GM23338 (cell line): ENCODE measurements at regions not wholly inside any gene's neighbourhood (a gene's known extent, or its start where the extent isn't known, plus 50 kb on each side); places are given as distances from the start of the nearest gene placed in this dataset.

Experiments used
- ATAC-seq: fragments of 200-7000 bp; cut with Tn5 transposase; 3 replicates; pipeline ENCODE4 v1.9.1; 2020
- DNase-seq: peaks from one replicate; pipeline ENCODE4 v3.0.0-alpha.2; 2015; ENCODE audit warnings: low spot score
- H2AFZ ChIP-seq: fragments of 200-600 bp; sonication (generic); 2 replicates; pipeline ENCODE4 v1.8.0; 2016; ENCODE audit warnings: antibody characterized with exemption, mild to moderate bottlenecking, moderate library complexity
- H3F3A ChIP-seq: fragments of 200-600 bp; sonication (generic); replicated peaks from 2 replicates; pipeline ENCODE4 v1.8.0; 2017; ENCODE audit warnings: antibody characterized with exemption, mixed run types, low read depth
- H3K27ac ChIP-seq: fragments of 200-600 bp; sonication (generic); 2 replicates; pipeline ENCODE4 v1.6.1; 2016; ENCODE audit warnings: low read depth
- H3K27me3 ChIP-seq: fragments of 200-600 bp; sonication (generic); 2 replicates; pipeline ENCODE4 v1.8.0; 2016; ENCODE audit warnings: mild to moderate bottlenecking, mixed run types, moderate library complexity; ENCODE audit not compliant: insufficient read depth
- H3K36me3 ChIP-seq: fragments of 200-600 bp; sonication (generic); 2 replicates; pipeline ENCODE4 v1.8.0; 2016; ENCODE audit warnings: mild to moderate bottlenecking; ENCODE audit not compliant: insufficient read depth
- H3K4me1 ChIP-seq: fragments of 200-600 bp; sonication (generic); 2 replicates; pipeline ENCODE4 v1.8.0; 2016; ENCODE audit warnings: mild to moderate bottlenecking, moderate library complexity; ENCODE audit not compliant: insufficient read depth
- H3K4me2 ChIP-seq: fragments of 200-600 bp; sonication (generic); 2 replicates; pipeline ENCODE4 v1.7.1; 2017; ENCODE audit warnings: mixed run types
- H3K4me3 ChIP-seq: fragments of 200-600 bp; sonication (generic); 2 replicates; pipeline ENCODE4 v1.6.1; 2016; ENCODE audit warnings: mixed run types
- H3K79me2 ChIP-seq: fragments of 200-600 bp; sonication (generic); replicated peaks from 2 replicates; pipeline ENCODE4 v1.8.0; 2017; ENCODE audit warnings: mild to moderate bottlenecking; ENCODE audit not compliant: insufficient read depth
- H3K9me2 ChIP-seq: fragments of 200-600 bp; sonication (generic); 2 replicates; pipeline ENCODE4 v1.8.0; 2017; ENCODE audit not compliant: insufficient read depth
- H4K20me1 ChIP-seq: fragments of 200-600 bp; sonication (generic); replicated peaks from 2 replicates; pipeline ENCODE4 v1.8.0; 2017; ENCODE audit warnings: mild to moderate bottlenecking; ENCODE audit not compliant: insufficient read depth
- H3K27ac Mint-ChIP-seq: 2 replicates; pipeline ENCODE4 v1.8.0; 2020; ENCODE audit warnings: inconsistent platforms, mild to moderate bottlenecking, moderate library complexity, mixed read lengths
- H3K27me3 Mint-ChIP-seq: 3 replicates; pipeline ENCODE4 v1.8.0; 2022; ENCODE audit warnings: low read depth, mild to moderate bottlenecking, moderate library complexity, mixed read lengths, inconsistent platforms; ENCODE audit not compliant: insufficient read depth, poor library complexity
- H3K36me3 Mint-ChIP-seq: 3 replicates; pipeline ENCODE4 v1.8.0; 2021; ENCODE audit warnings: low read depth, mild to moderate bottlenecking, inconsistent platforms, moderate library complexity, mixed read lengths
- H3K4me1 Mint-ChIP-seq: 3 replicates; pipeline ENCODE4 v1.8.0; 2020; ENCODE audit warnings: mild to moderate bottlenecking, inconsistent platforms, mixed read lengths
- H3K4me3 Mint-ChIP-seq: 3 replicates; pipeline ENCODE4 v1.8.0; 2021; ENCODE audit warnings: moderate library complexity, mild to moderate bottlenecking, inconsistent platforms, mixed read lengths
- H3K9me3 Mint-ChIP-seq: 3 replicates; pipeline ENCODE4 v1.8.0; 2020; ENCODE audit warnings: moderate library complexity, mild to moderate bottlenecking, inconsistent platforms, mixed read lengths
- ETS1 ChIP-seq: IDR thresholded peaks from 2 replicates; pipeline ENCODE4 v1.6.1; 2016; ENCODE audit warnings: antibody characterized with exemption
- JUNB ChIP-seq: IDR thresholded peaks from one replicate; pipeline ENCODE4 v1.6.1; 2016; ENCODE audit warnings: antibody characterized with exemption; ENCODE audit not compliant: unreplicated experiment
- REST ChIP-seq: IDR thresholded peaks from one replicate; pipeline ENCODE4 v1.6.1; 2018; ENCODE audit warnings: antibody characterized with exemption; ENCODE audit not compliant: unreplicated experiment
- ZNF331 ChIP-seq: fragments of 250-450 bp; sonication (Bioruptor Pico); IDR thresholded peaks from 2 replicates; pipeline ENCODE4 v1.5.0; 2020; ENCODE audit warnings: low read depth, mild to moderate bottlenecking, moderate library complexity
- TF ChIP-seq, protein P1 (sequence below): fragments of 250-450 bp; sonication (Bioruptor Pico); IDR thresholded peaks from 2 replicates; pipeline ENCODE4 v1.5.0; 2020; ENCODE audit warnings: mild to moderate bottlenecking, moderate library complexity

DNA sequence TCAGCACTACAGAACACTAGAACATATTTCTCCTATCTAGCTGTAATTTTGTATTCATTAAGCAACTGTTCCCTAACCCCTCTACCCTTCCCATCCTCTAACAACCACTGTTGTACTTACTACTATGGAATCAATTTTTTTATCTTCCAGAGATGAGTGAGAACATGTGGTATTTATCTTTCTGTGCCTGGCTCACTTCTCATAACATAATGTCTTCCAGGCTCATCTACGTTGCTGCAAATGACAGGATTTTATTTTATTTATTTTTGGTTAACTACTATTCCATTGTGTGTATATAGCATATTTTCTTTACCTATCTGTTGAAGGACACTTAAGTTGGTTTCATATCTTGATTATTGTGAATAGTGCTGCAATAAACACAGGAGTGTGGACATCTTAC is 200.9 kb upstream of the CHRM2 start (continued):
- TF ChIP-seq, protein P1, sequence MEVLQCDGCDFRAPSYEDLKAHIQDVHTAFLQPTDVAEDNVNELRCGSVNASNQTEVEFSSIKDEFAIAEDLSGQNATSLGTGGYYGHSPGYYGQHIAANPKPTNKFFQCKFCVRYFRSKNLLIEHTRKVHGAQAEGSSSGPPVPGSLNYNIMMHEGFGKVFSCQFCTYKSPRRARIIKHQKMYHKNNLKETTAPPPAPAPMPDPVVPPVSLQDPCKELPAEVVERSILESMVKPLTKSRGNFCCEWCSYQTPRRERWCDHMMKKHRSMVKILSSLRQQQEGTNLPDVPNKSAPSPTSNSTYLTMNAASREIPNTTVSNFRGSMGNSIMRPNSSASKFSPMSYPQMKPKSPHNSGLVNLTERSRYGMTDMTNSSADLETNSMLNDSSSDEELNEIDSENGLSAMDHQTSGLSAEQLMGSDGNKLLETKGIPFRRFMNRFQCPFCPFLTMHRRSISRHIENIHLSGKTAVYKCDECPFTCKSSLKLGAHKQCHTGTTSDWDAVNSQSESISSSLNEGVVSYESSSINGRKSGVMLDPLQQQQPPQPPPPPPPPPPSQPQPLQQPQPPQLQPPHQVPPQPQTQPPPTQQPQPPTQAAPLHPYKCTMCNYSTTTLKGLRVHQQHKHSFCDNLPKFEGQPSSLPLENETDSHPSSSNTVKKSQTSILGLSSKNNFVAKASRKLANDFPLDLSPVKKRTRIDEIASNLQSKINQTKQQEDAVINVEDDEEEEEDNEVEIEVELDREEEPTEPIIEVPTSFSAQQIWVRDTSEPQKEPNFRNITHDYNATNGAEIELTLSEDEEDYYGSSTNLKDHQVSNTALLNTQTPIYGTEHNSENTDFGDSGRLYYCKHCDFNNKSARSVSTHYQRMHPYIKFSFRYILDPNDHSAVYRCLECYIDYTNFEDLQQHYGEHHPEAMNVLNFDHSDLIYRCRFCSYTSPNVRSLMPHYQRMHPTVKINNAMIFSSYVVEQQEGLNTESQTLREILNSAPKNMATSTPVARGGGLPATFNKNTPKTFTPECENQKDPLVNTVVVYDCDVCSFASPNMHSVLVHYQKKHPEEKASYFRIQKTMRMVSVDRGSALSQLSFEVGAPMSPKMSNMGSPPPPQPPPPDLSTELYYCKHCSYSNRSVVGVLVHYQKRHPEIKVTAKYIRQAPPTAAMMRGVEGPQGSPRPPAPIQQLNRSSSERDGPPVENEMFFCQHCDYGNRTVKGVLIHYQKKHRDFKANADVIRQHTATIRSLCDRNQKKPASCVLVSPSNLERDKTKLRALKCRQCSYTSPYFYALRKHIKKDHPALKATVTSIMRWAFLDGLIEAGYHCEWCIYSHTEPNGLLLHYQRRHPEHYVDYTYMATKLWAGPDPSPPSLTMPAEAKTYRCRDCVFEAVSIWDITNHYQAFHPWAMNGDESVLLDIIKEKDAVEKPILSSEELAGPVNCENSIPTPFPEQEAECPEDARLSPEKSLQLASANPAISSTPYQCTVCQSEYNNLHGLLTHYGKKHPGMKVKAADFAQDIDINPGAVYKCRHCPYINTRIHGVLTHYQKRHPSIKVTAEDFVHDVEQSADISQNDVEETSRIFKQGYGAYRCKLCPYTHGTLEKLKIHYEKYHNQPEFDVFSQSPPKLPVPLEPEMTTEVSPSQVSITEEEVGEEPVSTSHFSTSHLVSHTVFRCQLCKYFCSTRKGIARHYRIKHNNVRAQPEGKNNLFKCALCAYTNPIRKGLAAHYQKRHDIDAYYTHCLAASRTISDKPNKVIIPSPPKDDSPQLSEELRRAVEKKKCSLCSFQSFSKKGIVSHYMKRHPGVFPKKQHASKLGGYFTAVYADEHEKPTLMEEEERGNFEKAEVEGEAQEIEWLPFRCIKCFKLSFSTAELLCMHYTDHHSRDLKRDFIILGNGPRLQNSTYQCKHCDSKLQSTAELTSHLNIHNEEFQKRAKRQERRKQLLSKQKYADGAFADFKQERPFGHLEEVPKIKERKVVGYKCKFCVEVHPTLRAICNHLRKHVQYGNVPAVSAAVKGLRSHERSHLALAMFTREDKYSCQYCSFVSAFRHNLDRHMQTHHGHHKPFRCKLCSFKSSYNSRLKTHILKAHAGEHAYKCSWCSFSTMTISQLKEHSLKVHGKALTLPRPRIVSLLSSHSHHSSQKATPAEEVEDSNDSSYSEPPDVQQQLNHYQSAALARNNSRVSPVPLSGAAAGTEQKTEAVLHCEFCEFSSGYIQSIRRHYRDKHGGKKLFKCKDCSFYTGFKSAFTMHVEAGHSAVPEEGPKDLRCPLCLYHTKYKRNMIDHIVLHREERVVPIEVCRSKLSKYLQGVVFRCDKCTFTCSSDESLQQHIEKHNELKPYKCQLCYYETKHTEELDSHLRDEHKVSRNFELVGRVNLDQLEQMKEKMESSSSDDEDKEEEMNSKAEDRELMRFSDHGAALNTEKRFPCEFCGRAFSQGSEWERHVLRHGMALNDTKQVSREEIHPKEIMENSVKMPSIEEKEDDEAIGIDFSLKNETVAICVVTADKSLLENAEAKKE (CRISPR knock-in tag): no peak
- TF ChIP-seq ZNF331 (CRISPR knock-in tag) (no peak), JUNB (no peak), REST (no peak)

GRCh38 chr7:136665878-136666509 is 202.5 kb upstream of the CHRM2 start:
- H3K27me3 ChIP-seq: no peaks in the 10 kb centered on the region
- H3K4me2 ChIP-seq: no peak overlapping the region
- Mint-ChIP-seq H3K9me3 (no peaks in the 10 kb centered on the region), H3K27me3 (peaks cover 2% of the 10 kb centered on the region), H3K27ac (no peak overlapping the region), H3K4me3 (no peak overlapping the region), H3K36me3 (no peaks in the 10 kb centered on the region), H3K4me1 (no peaks in the 10 kb centered on the region)
- H2AFZ ChIP-seq: no peak overlapping the region
- H3K27ac ChIP-seq: no peak overlapping the region
- H3K9me2 ChIP-seq: no peaks in the 10 kb centered on the region
- no peaks in the 10 kb centered on the region for H3K36me3 ChIP-seq
- no peaks in the 10 kb centered on the region for H3F3A ChIP-seq
- H3K4me3 ChIP-seq: no peak overlapping the region
- H3K4me1 ChIP-seq: no peaks in the 10 kb centered on the region
- DNase-seq (no peak), ATAC-seq (no peak)
- no peaks in the 10 kb centered on the region for H4K20me1 ChIP-seq
- no peaks in the 10 kb centered on the region for H3K79me2 ChIP-seq
- TF ChIP-seq ETS1: no peak
